ENCODE measurements at regions not wholly inside any gene's neighbourhood (a gene's known extent, or its start where the extent isn't known, plus 50 kb on each side); places are given as distances from the start of the nearest gene placed in this dataset.

DNA sequence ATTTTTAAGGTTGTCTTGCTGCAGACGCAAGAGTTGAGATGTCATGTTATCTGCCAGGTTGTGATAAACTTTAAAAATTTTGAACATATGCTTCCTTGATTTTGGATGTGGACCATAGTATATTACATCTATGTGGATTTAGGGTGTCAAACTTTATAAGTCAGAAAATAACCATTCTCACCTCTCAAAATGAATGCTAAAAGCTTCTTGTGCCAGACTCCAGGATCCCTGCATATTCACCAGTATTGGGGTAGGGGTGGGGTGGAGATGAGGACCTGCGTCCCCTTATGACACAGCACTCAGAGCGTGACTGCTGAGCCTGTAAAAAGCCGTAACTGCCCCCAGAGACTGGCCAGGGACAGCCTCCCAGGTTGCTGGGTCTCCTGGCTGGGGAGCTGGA, 524.4 kb downstream of the LMO7 start:
- TF ChIP-seq, protein P1, sequence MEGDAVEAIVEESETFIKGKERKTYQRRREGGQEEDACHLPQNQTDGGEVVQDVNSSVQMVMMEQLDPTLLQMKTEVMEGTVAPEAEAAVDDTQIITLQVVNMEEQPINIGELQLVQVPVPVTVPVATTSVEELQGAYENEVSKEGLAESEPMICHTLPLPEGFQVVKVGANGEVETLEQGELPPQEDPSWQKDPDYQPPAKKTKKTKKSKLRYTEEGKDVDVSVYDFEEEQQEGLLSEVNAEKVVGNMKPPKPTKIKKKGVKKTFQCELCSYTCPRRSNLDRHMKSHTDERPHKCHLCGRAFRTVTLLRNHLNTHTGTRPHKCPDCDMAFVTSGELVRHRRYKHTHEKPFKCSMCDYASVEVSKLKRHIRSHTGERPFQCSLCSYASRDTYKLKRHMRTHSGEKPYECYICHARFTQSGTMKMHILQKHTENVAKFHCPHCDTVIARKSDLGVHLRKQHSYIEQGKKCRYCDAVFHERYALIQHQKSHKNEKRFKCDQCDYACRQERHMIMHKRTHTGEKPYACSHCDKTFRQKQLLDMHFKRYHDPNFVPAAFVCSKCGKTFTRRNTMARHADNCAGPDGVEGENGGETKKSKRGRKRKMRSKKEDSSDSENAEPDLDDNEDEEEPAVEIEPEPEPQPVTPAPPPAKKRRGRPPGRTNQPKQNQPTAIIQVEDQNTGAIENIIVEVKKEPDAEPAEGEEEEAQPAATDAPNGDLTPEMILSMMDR (IDR thresholded peaks at IDR 0.05) = no peak
- TF ChIP-seq POLR2A (IDR thresholded peaks at IDR 0.05) = no peak
